Sigmoid colon (tissue), 4 donors: ENCODE measurements at regions not wholly inside any gene's neighbourhood (a gene's known extent, or its start where the extent isn't known, plus 50 kb on each side); places are given as distances from the start of the nearest gene placed in this dataset.

Experiments
- CTCF ChIP-seq, 4 experiments: fragments of 450-650 bp in 3 of 4; fragments of 200-600 bp in 1 of 4; IDR thresholded peaks; one replicate each; pipeline ENCODE4 v1.5.1; 2016 to 2019; ENCODE audit warnings: antibody characterized with exemption in 4 of 4, mild to moderate bottlenecking in 3 of 4, moderate library complexity in 2 of 4
- EP300 ChIP-seq, 4 donors: sonication (generic); formaldehyde crosslinking; IDR thresholded peaks; one replicate each; pipeline ENCODE4 v1.6.1; 2017; ENCODE audit warnings: antibody characterized with exemption in 4 of 4
- POLR2A ChIP-seq, 2 donors: fragments of 450-650 bp; IDR thresholded peaks; one replicate each; pipeline ENCODE4 v1.6.1; 2016; ENCODE audit warnings: antibody characterized with exemption in 2 of 2, mild to moderate bottlenecking in 2 of 2, moderate library complexity in 2 of 2
- POLR2AphosphoS5 ChIP-seq, 4 donors: sonication (generic); formaldehyde crosslinking; IDR thresholded peaks; one replicate each; pipeline ENCODE4 v1.6.1; 2017; ENCODE audit warnings: antibody characterized with exemption in 4 of 4

- TF ChIP-seq CTCF (IDR thresholded peaks at IDR 0.05) (no peak), POLR2AphosphoS5 (IDR thresholded peaks at IDR 0.05) (no peak), POLR2A (IDR thresholded peaks at IDR 0.05) (no peak), EP300 (IDR thresholded peaks at IDR 0.05) (no peak)
These were observed 260.6 kb downstream of the TPBG start for GRCh38 chr6:82624251-82624650.
